HepG2 (cell line): ENCODE measurements at regions not wholly inside any gene's neighbourhood (a gene's known extent, or its start where the extent isn't known, plus 50 kb on each side); places are given as distances from the start of the nearest gene placed in this dataset.

Experiments
- ATAC-seq: fragments of 200-7000 bp; cut with Tn5 transposase; 3 replicates; pipeline ENCODE4 v1.9.1; 2020; ENCODE audit warnings: mild to moderate bottlenecking, moderate library complexity
- BruUV-seq: library from RNA; stranded (reverse); fragments of 400-500 nt; replicated peaks from 2 replicates; lab custom pipeline; 2021; lab: Mats Ljungman, UMichigan
- CTCF ChIA-PET: fragments of 300-600 bp; formaldehyde crosslinking; extraction: SDS; loops from one replicate; lab custom pipeline; 2021; ENCODE audit warnings: low total read pairs, inconsistent platforms, low intra/inter-chr PET ratio; lab: Yijun Ruan, JAX
- POLR2A ChIA-PET: fragments of 350-600 bp; sonication (Branson Sonifier 250); formaldehyde crosslinking; loops from one replicate; lab custom pipeline; 2020; ENCODE audit warnings: antibody characterized with exemption, inconsistent platforms; lab: Yijun Ruan, JAX
- DNase-seq: peaks from one replicate; pipeline ENCODE4 v3.0.0-alpha.2; 2015; ENCODE audit warnings: low spot score
- FAIRE-seq: peaks from 3 replicates; lab custom pipeline; 2011; peaks lifted over from hg19 to GRCh38; lab: Jason Lieb, UNC
- H2AFZ ChIP-seq: one replicate; pipeline ENCODE4 v1.6.1; 2011; ENCODE audit warnings: low read length, inconsistent platforms
- H3K27ac ChIP-seq: fragments of 300-600 bp; 3 replicates; pipeline ENCODE4 v1.8.0; 2011; ENCODE audit warnings: mixed run types, mild to moderate bottlenecking, mixed read lengths, low read length, inconsistent platforms; ENCODE audit not compliant: insufficient read depth; ENCODE audit errors: extremely low read length
- H3K27me3 ChIP-seq, 2 experiments: fragments of 200-600 bp in 1 of 2; 2 replicates in 1 of 2; 3 replicates in 1 of 2; pipeline versions ENCODE4 v1.6.0 to v1.8.0; 2011; ENCODE audit warnings: low read length in 2 of 2, mild to moderate bottlenecking in 2 of 2, moderate library complexity in 2 of 2, inconsistent platforms in 1 of 2; ENCODE audit not compliant: insufficient read depth in 2 of 2, control insufficient read depth in 1 of 2
- H3K36me3 ChIP-seq, 2 experiments: fragments of 200-600 bp in 1 of 2; replicated peaks in 1 of 2; 2 replicates in 1 of 2; 3 replicates in 1 of 2; pipeline versions ENCODE4 v1.5.1 to v1.8.0; 2011; ENCODE audit warnings: low read length in 2 of 2, inconsistent platforms in 1 of 2; ENCODE audit not compliant: insufficient read depth in 2 of 2, control insufficient read depth in 1 of 2
- H3K4me1 ChIP-seq: 2 replicates; pipeline ENCODE4 v1.5.1; 2012; ENCODE audit warnings: low read length, inconsistent platforms; ENCODE audit not compliant: insufficient read depth
- H3K4me2 ChIP-seq: 2 replicates; pipeline ENCODE4 v1.6.0; 2011; ENCODE audit warnings: low read depth, low read length, inconsistent platforms
- H3K4me3 ChIP-seq, 3 experiments: fragments of 200-600 bp in 1 of 3; sonication (generic), shearing (Covaris generic) in 1 of 3; replicated peaks in 1 of 3; 2 replicates each; pipeline ENCODE4 v1.5.1; 2011 to 2016; ENCODE audit warnings: low read length in 3 of 3, inconsistent platforms in 2 of 3, low read depth in 2 of 3, mild to moderate bottlenecking in 2 of 3, control low read depth in 1 of 3, mixed read lengths in 1 of 3; ENCODE audit not compliant: insufficient read depth in 1 of 3
- H3K79me2 ChIP-seq: one replicate; pipeline ENCODE4 v1.6.1; 2011; ENCODE audit warnings: low read length, inconsistent platforms; ENCODE audit not compliant: insufficient read depth
- H3K9ac ChIP-seq: 2 replicates; pipeline ENCODE4 v1.6.0; 2011; ENCODE audit warnings: mild to moderate bottlenecking, low read depth, low read length, inconsistent platforms; ENCODE audit not compliant: insufficient read depth
- H3K9me3 ChIP-seq: 2 replicates; pipeline ENCODE4 v1.5.1; 2012; ENCODE audit warnings: mild to moderate bottlenecking, low read length
- H4K20me1 ChIP-seq: 2 replicates; pipeline ENCODE4 v1.6.0; 2011; ENCODE audit warnings: inconsistent platforms, mild to moderate bottlenecking, low read length, moderate library complexity; ENCODE audit not compliant: insufficient read depth
- GATAD1 ChIP-seq: IDR thresholded peaks from 2 replicates; pipeline ENCODE4 v1.6.1; 2016; ENCODE audit warnings: missing genetic modification reagents, missing compliant biosample characterization
- ISX ChIP-seq: sonication (generic); formaldehyde crosslinking; conservative IDR thresholded peaks from 2 replicates; pipeline ENCODE4 v1.5.0; 2020; ENCODE audit warnings: missing genetic modification reagents
- MTF2 ChIP-seq: sonication (generic); formaldehyde crosslinking; IDR thresholded peaks from 2 replicates; pipeline ENCODE4 v1.5.0; 2020; ENCODE audit warnings: missing genetic modification reagents, borderline replicate concordance
- NFIB ChIP-seq: sonication (generic); formaldehyde crosslinking; IDR thresholded peaks from 2 replicates; pipeline ENCODE4 v1.9.0; 2021; ENCODE audit warnings: missing genetic modification reagents, mild to moderate bottlenecking, borderline replicate concordance
- PLSCR1 ChIP-seq: sonication (generic); formaldehyde crosslinking; IDR thresholded peaks from 2 replicates; pipeline ENCODE4 v1.5.0; 2020; ENCODE audit warnings: missing genetic modification reagents, mild to moderate bottlenecking, borderline replicate concordance
- SKI ChIP-seq: fragments of 450-650 bp; IDR thresholded peaks from one replicate; pipeline ENCODE4 v1.6.1; 2018; ENCODE audit warnings: mild to moderate bottlenecking; ENCODE audit not compliant: partially characterized antibody
- TBX2 ChIP-seq: sonication (generic); formaldehyde crosslinking; IDR thresholded peaks from 2 replicates; pipeline ENCODE4 v1.5.0; 2020; ENCODE audit warnings: missing genetic modification reagents, mild to moderate bottlenecking, borderline replicate concordance
- ZNF513 ChIP-seq: sonication (generic); formaldehyde crosslinking; conservative IDR thresholded peaks from 2 replicates; pipeline ENCODE4 v1.5.0; 2020; ENCODE audit warnings: missing genetic modification reagents
- WGBS: methylation state at CpG from one replicate; pipeline ENCODE4 v1.1.6; 2017; ENCODE audit warnings: low lambda C conversion rate; 5-methylcytosine and 5-hydroxymethylcytosine counted together
- in situ Hi-C: cut with HindIII; loops from 2 replicates; pipeline ENCODE4 v1.10.0; 2017; ENCODE audit warnings: low pct_unique_long_range_greater_than_20kb; ENCODE audit not compliant: extremely low pct_ligation_motif_present
- intact Hi-C: fragments of 100-400 bp; cut with micrococcal nuclease; formaldehyde crosslinking; loops from one replicate; pipeline ENCODE4 v1.10.0; 2022; ENCODE audit not compliant: unreplicated experiment

GRCh38 chr21:19508442-19508841, 1104.9 kb upstream of the TMPRSS15 start (continued):
- TF ChIP-seq MTF2 (CRISPR knock-in tag) (no peak), SKI (no peak)

- Histone ChIP-seq H3K27me3 (no peaks in the 10 kb centered on the region), H3K9me3 (peaks cover 84% of the 10 kb centered on the region), H3K36me3 (no peaks in the 10 kb centered on the region), H4K20me1 (no peaks in the 10 kb centered on the region), H3K79me2 (no peaks in the 10 kb centered on the region), H3K4me3 (no peak overlapping the region), H2AFZ (no peak overlapping the region), H3K9ac (no peak overlapping the region), H3K27ac (no peak overlapping the region), H3K4me2 (no peak overlapping the region), H3K4me1 (no peaks in the 10 kb centered on the region)
- no peak for ATAC-seq
- CTCF ChIA-PET: no interaction called here
- 15% methylated on average over 3 of the region's 3 CpGs for WGBS
- intact Hi-C loops (no loop called here), in situ Hi-C loops (no loop called here)
- BruUV-seq: no TSS peak
- POLR2A ChIA-PET: no interaction called here
- FAIRE-seq: no peak
- DNase-seq: no peak
- no peak for TF ChIP-seq NFIB (CRISPR knock-in tag)
- no peak for TF ChIP-seq ZNF513 (CRISPR knock-in tag)
- no peak for TF ChIP-seq TBX2 (CRISPR knock-in tag)
- TF ChIP-seq PLSCR1 (CRISPR knock-in tag): no peak
- no peak for TF ChIP-seq ISX
- no peak for TF ChIP-seq GATAD1 (CRISPR knock-in tag)
Measured at GRCh38 chr21:19508844-19509243, 1105.3 kb upstream of the TMPRSS15 start.
